CD4-positive, alpha-beta T cell (primary cell): ENCODE measurements at regions not wholly inside any gene's neighbourhood (a gene's known extent, or its start where the extent isn't known, plus 50 kb on each side); places are given as distances from the start of the nearest gene placed in this dataset.

ENCODE experiments used
- ATAC-seq: fragments of 200-7000 bp; cut with Tn5 transposase; one replicate; pipeline ENCODE4 v1.10.0; 2022; ENCODE audit warnings: mild to moderate bottlenecking; ENCODE audit not compliant: poor library complexity
- CTCF ChIA-PET: fragments of 350-600 bp; sonication (Branson Sonifier 250); formaldehyde crosslinking; loops from one replicate; lab custom pipeline; 2021; ENCODE audit warnings: antibody characterized with exemption, inconsistent platforms; lab: Charles Lee
- POLR2A ChIA-PET: fragments of 350-600 bp; sonication (Branson Sonifier 250); formaldehyde crosslinking; loops from one replicate; lab custom pipeline; 2021; ENCODE audit warnings: antibody characterized with exemption, inconsistent platforms; lab: Charles Lee
- DNase-seq, 14 experiments: peaks; one replicate each; pipeline ENCODE4 v3.0.0-alpha.2; 2013 to 2020; ENCODE audit warnings: mixed read lengths in 2 of 14
- H3K27ac ChIP-seq, 2 donors: one replicate each; pipeline versions ENCODE4 v1.5.1 to v1.7.0; 2013; ENCODE audit warnings: low read length in 2 of 2, low read depth in 1 of 2, mild to moderate bottlenecking in 1 of 2
- H3K27me3 ChIP-seq, 2 experiments: 1 replicate in 1 of 2; 2 replicates in 1 of 2; pipeline versions ENCODE4 v1.6.1 to v1.7.0; 2013; ENCODE audit warnings: low read length in 2 of 2, control low read depth in 1 of 2, mild to moderate bottlenecking in 1 of 2, moderate library complexity in 1 of 2; ENCODE audit not compliant: insufficient read depth in 2 of 2, control insufficient read depth in 1 of 2
- H3K36me3 ChIP-seq: one replicate; pipeline ENCODE4 v1.6.1; 2013; ENCODE audit warnings: low read length, control low read depth; ENCODE audit not compliant: insufficient read depth
- H3K4me1 ChIP-seq: one replicate; pipeline ENCODE4 v1.6.1; 2013; ENCODE audit warnings: low read length, control low read depth; ENCODE audit not compliant: insufficient read depth
- H3K4me3 ChIP-seq: one replicate; pipeline ENCODE4 v1.5.1; 2013; ENCODE audit warnings: mild to moderate bottlenecking, low read length, moderate library complexity
- H3K9me3 ChIP-seq, 2 experiments: 1 replicate in 1 of 2; 2 replicates in 1 of 2; pipeline versions ENCODE4 v1.6.1 to v1.7.0; 2013; ENCODE audit warnings: low read length in 2 of 2, mild to moderate bottlenecking in 2 of 2, control low read depth in 1 of 2, moderate library complexity in 1 of 2; ENCODE audit not compliant: control insufficient read depth in 1 of 2, insufficient read depth in 1 of 2
- H3K27ac Mint-ChIP-seq: one replicate; pipeline ENCODE4 v1.8.0; 2020; ENCODE audit warnings: mixed read lengths
- H3K27me3 Mint-ChIP-seq: one replicate; pipeline ENCODE4 v1.8.0; 2021; ENCODE audit warnings: mixed read lengths
- H3K36me3 Mint-ChIP-seq: one replicate; pipeline ENCODE4 v1.8.0; 2021; ENCODE audit warnings: low read depth, mixed read lengths
- H3K4me1 Mint-ChIP-seq: one replicate; pipeline ENCODE4 v1.8.0; 2021; ENCODE audit warnings: low read depth, mixed read lengths
- H3K4me3 Mint-ChIP-seq: one replicate; pipeline ENCODE4 v1.8.0; 2020; ENCODE audit warnings: mild to moderate bottlenecking, mixed read lengths
- H3K9me3 Mint-ChIP-seq: one replicate; pipeline ENCODE4 v1.8.0; 2020; ENCODE audit warnings: mixed read lengths
- intact Hi-C, 2 experiments: fragments of 100-400 bp; cut with DNase I in 1 of 2; cut with micrococcal nuclease in 1 of 2; formaldehyde crosslinking; loops; one replicate each; pipeline versions ENCODE4 v1.15.1 to v1.9.0; 2023 to 2025; cut with DNase I, micrococcal nuclease
- TF ChIP-seq, protein P1 (sequence below): fragments of 200-600 bp; IDR thresholded peaks from one replicate; pipeline ENCODE4 v1.8.0; 2022; ENCODE audit warnings: antibody characterized with exemption, mild to moderate bottlenecking

DNA sequence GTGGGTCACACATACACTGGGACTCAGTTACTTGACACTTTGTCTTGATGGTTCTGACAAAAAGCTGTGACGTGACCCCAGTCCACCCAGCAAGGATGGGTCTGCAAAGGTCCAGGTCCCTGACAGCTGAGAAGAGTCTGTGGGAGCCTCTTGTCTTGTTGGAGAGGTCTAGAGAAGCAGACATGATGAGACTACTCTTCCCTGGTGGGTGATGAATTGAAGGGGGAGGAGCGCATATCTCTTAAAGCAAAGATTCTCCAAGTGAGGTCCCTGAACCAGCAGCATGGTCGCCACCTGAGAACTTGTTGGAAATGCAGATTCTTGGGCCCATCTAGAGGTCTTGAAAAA is 78.5 kb upstream of the MEDAG start:
- DNase-seq (no peak), ATAC-seq (no peak)
- ChIA-PET POLR2A (no interaction called here), CTCF (no interaction called here)
- no peak overlapping the region for H3K27ac Mint-ChIP-seq
- Histone ChIP-seq H3K27ac (no peak overlapping the region), H3K27me3 (peaks cover 0 to 4% of the 10 kb centered on the region in 2 experiments), H3K4me3 (no peak overlapping the region), H3K36me3 (no peaks in the 10 kb centered on the region), H3K9me3 (no peaks in the 10 kb centered on the region), H3K4me1 (no peaks in the 10 kb centered on the region)
- no peaks in the 10 kb centered on the region for H3K9me3 Mint-ChIP-seq
- no peaks in the 10 kb centered on the region for H3K36me3 Mint-ChIP-seq
- intact Hi-C loops, result no loop called here
- no peak overlapping the region for H3K4me3 Mint-ChIP-seq
- H3K27me3 Mint-ChIP-seq, result no peaks in the 10 kb centered on the region
- no peaks in the 10 kb centered on the region for H3K4me1 Mint-ChIP-seq
- TF ChIP-seq, protein P1, sequence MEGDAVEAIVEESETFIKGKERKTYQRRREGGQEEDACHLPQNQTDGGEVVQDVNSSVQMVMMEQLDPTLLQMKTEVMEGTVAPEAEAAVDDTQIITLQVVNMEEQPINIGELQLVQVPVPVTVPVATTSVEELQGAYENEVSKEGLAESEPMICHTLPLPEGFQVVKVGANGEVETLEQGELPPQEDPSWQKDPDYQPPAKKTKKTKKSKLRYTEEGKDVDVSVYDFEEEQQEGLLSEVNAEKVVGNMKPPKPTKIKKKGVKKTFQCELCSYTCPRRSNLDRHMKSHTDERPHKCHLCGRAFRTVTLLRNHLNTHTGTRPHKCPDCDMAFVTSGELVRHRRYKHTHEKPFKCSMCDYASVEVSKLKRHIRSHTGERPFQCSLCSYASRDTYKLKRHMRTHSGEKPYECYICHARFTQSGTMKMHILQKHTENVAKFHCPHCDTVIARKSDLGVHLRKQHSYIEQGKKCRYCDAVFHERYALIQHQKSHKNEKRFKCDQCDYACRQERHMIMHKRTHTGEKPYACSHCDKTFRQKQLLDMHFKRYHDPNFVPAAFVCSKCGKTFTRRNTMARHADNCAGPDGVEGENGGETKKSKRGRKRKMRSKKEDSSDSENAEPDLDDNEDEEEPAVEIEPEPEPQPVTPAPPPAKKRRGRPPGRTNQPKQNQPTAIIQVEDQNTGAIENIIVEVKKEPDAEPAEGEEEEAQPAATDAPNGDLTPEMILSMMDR, result no peak

DNA sequence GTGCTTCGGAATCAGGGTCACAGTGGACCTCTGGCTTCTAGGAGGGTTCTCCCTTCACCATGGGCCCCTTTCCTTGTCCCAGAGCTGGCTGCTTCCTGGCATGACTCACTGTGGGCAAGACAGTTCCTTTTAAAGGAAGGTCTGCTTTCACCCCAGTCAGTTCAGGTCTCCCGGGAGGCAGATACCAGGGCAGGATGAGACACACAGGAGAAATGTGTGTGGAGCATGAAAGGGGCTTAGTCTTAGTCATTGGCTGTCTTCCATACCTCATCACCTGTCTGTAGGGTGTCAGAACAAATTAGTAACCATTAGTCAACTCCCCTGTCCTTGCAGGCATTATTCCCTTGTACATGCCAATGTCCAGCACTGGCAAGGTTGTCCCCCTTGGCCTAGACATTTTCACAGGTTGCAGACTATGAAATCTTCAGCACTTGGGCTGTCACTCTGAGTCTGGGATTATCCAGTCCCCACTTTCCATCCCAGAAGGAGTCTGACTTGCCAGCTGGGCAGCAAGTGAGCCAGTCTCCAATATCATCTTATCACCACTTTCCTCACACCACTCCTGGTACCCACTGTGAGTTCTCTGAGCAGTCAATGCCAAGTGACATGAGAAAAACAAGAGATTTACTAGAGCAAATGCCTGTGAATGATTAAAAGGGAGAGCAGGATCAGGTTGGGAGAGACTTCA is 76.8 kb upstream of the MEDAG start:
- peaks cover 4% of the 10 kb centered on the region for H3K4me1 ChIP-seq
- POLR2A ChIA-PET, result no interaction called here
- no peaks in the 10 kb centered on the region for H3K9me3 Mint-ChIP-seq

DNA sequence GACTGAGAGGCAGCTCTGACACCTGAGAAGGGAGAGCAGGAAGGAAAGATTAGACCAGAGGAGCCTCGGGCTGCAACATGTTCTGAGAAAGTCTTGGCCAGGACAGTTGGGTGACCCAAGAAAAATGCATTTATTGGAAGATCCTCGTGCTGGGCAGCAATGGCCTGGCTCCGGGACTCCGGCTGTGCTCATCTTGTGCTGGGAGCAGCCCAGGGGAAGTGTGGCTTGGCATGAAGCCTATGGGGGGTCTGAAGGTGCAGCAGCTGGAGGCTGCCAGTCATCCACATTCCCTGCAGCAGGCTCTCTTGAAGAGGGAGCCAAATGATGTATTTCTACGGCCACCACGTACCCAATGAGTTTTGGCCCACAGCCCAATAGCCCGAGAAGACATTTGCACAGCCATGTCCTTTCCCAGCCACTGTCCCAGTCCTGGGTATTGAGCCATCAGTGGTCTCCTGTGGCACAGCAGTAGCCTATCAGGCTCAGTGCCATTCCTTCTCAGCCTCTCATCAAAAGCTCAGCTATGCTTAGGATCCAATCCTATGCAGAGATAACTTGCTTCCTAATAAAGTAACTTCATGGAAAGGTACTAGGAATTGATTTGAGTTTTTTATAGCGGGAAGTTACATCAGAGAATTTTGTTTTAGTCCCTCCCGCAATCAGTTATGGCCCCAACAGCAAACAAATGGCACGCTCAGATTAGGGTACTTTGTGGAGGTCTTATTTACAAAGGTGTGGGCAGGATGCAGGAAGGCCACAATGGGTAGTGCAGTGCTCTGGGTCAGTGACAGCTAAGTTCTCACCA is 76.0 kb upstream of the MEDAG start:
- Mint-ChIP-seq H3K36me3 (no peaks in the 10 kb centered on the region), H3K27me3 (no peaks in the 10 kb centered on the region), H3K9me3 (no peaks in the 10 kb centered on the region), H3K27ac (no peak overlapping the region), H3K4me3 (no peak overlapping the region), H3K4me1 (no peaks in the 10 kb centered on the region)
- Histone ChIP-seq H3K27ac (no peak overlapping the region), H3K4me3 (no peak overlapping the region), H3K27me3 (peaks cover 2 to 4% of the 10 kb centered on the region in 2 experiments), H3K9me3 (no peaks in the 10 kb centered on the region), H3K36me3 (no peaks in the 10 kb centered on the region), H3K4me1 (peaks cover 4% of the 10 kb centered on the region)
- POLR2A ChIA-PET, result no interaction called here
- intact Hi-C loops, result no loop called here
- DNase-seq (no peak), ATAC-seq (no peak)
- TF ChIP-seq, protein P1, result no peak
- CTCF ChIA-PET, result no interaction called here

More for the DNA sequence above, 76.8 kb upstream of the MEDAG start:
- Mint-ChIP-seq H3K36me3 (no peaks in the 10 kb centered on the region), H3K4me1 (no peaks in the 10 kb centered on the region), H3K27ac (no peak overlapping the region), H3K27me3 (no peaks in the 10 kb centered on the region), H3K4me3 (no peak overlapping the region)
- TF ChIP-seq, protein P1, result no peak
- intact Hi-C loops, result no loop called here
- no peak for DNase-seq
- peaks cover 2 to 4% of the 10 kb centered on the region in 2 experiments for H3K27me3 ChIP-seq
- H3K4me3 ChIP-seq, result no peak overlapping the region
- CTCF ChIA-PET, result no interaction called here
- no peaks in the 10 kb centered on the region for H3K9me3 ChIP-seq
- no peak for ATAC-seq
- no peaks in the 10 kb centered on the region for H3K36me3 ChIP-seq
- no peak overlapping the region for H3K27ac ChIP-seq
